ENCODE measurements at regions not wholly inside any gene's neighbourhood (a gene's known extent, or its start where the extent isn't known, plus 50 kb on each side); places are given as distances from the start of the nearest gene placed in this dataset.
A peak's percentile ranks its signal among the peaks of the same experiment; 100 is the strongest.

DNA sequence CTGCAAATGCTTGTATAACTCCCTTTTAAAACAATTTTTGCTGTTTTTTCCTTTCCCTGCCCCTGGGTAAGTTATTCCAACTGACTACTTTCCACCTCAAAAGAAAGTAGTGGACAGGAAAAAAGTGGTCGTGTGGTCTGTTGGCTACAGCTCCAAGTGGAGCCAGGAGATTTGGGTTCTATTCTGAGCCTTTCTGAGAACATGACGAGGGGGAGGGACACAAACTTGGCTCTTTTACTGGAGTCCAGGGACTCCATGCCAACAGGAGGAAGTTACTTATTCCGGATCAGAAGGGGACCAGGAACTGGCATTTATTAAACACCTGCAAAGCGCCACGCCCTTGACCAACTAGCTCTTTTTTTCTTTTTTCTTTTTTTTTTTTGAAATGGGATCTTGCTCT, 79.0 kb upstream of the CAPZB start:
- no peak for FAIRE-seq
- peak in 1 of 4 experiments; percentile 3 for DNase-seq (ENCODE audit: extremely low read depth in 1 of 4, low spot score in 3 of 4)
- TF ChIP-seq, protein P1, sequence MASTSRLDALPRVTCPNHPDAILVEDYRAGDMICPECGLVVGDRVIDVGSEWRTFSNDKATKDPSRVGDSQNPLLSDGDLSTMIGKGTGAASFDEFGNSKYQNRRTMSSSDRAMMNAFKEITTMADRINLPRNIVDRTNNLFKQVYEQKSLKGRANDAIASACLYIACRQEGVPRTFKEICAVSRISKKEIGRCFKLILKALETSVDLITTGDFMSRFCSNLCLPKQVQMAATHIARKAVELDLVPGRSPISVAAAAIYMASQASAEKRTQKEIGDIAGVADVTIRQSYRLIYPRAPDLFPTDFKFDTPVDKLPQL (IDR thresholded peaks at IDR 0.05; ENCODE audit: extremely low read depth, insufficient read length): no peak
- TF ChIP-seq BMI1 (IDR thresholded peaks at IDR 0.05; ENCODE audit: low read length) (no peak), ZNF212 (CRISPR knock-in tag; IDR thresholded peaks at IDR 0.05) (no peak), PHF8 (IDR thresholded peaks at IDR 0.05; ENCODE audit: borderline replicate concordance, low read length) (no peak), ZNF133 (CRISPR knock-in tag; IDR thresholded peaks at IDR 0.05) (no peak), ZNF436 (CRISPR knock-in tag; IDR thresholded peaks at IDR 0.05) (no peak), HNRNPUL1 (IDR thresholded peaks at IDR 0.05; ENCODE audit: low read length) (no peak)
- TF ChIP-seq, protein P2, sequence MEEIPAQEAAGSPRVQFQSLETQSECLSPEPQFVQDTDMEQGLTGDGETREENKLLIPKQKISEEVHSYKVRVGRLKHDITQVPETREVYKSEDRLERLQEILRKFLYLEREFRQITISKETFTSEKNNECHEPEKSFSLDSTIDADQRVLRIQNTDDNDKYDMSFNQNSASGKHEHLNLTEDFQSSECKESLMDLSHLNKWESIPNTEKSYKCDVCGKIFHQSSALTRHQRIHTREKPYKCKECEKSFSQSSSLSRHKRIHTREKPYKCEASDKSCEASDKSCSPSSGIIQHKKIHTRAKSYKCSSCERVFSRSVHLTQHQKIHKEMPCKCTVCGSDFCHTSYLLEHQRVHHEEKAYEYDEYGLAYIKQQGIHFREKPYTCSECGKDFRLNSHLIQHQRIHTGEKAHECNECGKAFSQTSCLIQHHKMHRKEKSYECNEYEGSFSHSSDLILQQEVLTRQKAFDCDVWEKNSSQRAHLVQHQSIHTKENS (CRISPR knock-in tag; IDR thresholded peaks at IDR 0.05): no peak
- TF ChIP-seq, protein P3, sequence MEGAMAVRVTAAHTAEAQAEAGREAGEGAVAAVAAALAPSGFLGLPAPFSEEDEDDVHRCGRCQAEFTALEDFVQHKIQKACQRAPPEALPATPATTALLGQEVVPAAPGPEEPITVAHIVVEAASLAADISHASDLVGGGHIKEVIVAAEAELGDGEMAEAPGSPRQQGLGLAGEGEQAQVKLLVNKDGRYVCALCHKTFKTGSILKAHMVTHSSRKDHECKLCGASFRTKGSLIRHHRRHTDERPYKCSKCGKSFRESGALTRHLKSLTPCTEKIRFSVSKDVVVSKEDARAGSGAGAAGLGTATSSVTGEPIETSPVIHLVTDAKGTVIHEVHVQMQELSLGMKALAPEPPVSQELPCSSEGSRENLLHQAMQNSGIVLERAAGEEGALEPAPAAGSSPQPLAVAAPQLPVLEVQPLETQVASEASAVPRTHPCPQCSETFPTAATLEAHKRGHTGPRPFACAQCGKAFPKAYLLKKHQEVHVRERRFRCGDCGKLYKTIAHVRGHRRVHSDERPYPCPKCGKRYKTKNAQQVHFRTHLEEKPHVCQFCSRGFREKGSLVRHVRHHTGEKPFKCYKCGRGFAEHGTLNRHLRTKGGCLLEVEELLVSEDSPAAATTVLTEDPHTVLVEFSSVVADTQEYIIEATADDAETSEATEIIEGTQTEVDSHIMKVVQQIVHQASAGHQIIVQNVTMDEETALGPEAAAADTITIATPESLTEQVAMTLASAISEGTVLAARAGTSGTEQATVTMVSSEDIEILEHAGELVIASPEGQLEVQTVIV (CRISPR knock-in tag; IDR thresholded peaks at IDR 0.05; ENCODE audit: borderline replicate concordance): no peak
- TF ChIP-seq, protein P4, sequence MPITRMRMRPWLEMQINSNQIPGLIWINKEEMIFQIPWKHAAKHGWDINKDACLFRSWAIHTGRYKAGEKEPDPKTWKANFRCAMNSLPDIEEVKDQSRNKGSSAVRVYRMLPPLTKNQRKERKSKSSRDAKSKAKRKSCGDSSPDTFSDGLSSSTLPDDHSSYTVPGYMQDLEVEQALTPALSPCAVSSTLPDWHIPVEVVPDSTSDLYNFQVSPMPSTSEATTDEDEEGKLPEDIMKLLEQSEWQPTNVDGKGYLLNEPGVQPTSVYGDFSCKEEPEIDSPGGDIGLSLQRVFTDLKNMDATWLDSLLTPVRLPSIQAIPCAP (CRISPR knock-in tag; IDR thresholded peaks at IDR 0.05; ENCODE audit: borderline replicate concordance): no peak
- TF ChIP-seq, protein P5, sequence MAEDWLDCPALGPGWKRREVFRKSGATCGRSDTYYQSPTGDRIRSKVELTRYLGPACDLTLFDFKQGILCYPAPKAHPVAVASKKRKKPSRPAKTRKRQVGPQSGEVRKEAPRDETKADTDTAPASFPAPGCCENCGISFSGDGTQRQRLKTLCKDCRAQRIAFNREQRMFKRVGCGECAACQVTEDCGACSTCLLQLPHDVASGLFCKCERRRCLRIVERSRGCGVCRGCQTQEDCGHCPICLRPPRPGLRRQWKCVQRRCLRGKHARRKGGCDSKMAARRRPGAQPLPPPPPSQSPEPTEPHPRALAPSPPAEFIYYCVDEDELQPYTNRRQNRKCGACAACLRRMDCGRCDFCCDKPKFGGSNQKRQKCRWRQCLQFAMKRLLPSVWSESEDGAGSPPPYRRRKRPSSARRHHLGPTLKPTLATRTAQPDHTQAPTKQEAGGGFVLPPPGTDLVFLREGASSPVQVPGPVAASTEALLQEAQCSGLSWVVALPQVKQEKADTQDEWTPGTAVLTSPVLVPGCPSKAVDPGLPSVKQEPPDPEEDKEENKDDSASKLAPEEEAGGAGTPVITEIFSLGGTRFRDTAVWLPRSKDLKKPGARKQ (CRISPR knock-in tag; IDR thresholded peaks at IDR 0.05): no peak
- TF ChIP-seq, protein P6, sequence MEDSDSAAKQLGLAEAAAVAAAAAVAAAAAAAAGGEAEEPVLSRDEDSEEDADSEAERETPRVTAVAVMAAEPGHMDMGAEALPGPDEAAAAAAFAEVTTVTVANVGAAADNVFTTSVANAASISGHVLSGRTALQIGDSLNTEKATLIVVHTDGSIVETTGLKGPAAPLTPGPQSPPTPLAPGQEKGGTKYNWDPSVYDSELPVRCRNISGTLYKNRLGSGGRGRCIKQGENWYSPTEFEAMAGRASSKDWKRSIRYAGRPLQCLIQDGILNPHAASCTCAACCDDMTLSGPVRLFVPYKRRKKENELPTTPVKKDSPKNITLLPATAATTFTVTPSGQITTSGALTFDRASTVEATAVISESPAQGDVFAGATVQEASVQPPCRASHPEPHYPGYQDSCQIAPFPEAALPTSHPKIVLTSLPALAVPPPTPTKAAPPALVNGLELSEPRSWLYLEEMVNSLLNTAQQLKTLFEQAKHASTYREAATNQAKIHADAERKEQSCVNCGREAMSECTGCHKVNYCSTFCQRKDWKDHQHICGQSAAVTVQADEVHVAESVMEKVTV (CRISPR knock-in tag; IDR thresholded peaks at IDR 0.05): no peak

More for the DNA sequence above, 79.0 kb upstream of the CAPZB start:
- Histone ChIP-seq H4K20me1 (replicated peaks; ENCODE audit: control insufficient read depth, insufficient read depth, low read length) (no peaks in the 10 kb centered on the region), H3K36me3 (ENCODE audit: control insufficient read depth, insufficient read depth, low read length) (no peaks in the 10 kb centered on the region), H3K79me2 (ENCODE audit: control insufficient read depth, insufficient read depth, low read length) (no peaks in the 10 kb centered on the region), H3K27me3 (ENCODE audit: control insufficient read depth in 2 of 2, insufficient read depth in 2 of 2, low read length in 2 of 2) (peaks cover 18 to 24% of the 10 kb centered on the region in 2 experiments), H3K4me3 (no peak overlapping the region), H3K4me1 (replicated peaks in 1 of 2; ENCODE audit: control insufficient read depth in 2 of 2, insufficient read depth in 2 of 2, low read length in 2 of 2) (peaks cover 0 to 6% of the 10 kb centered on the region in 2 experiments; a peak in 3 of 5 replicates), H2AFZ (ENCODE audit: low read depth, low read length) (no peak overlapping the region), H3K9me1 (ENCODE audit: control insufficient read depth, insufficient read depth, low read length) (no peaks in the 10 kb centered on the region), H3K27ac (ENCODE audit: extremely low read depth, low read depth, low read length) (no peak overlapping the region), H3K9ac (ENCODE audit: insufficient read depth in 1 of 2, low read depth in 2 of 2, low read length in 2 of 2) (no peak overlapping the region), H3K9me3 (replicated peaks; ENCODE audit: control insufficient read depth, insufficient read depth, low read depth, low read length) (no peaks in the 10 kb centered on the region), H3K4me2 (ENCODE audit: insufficient read depth, low read length) (no peak overlapping the region)
- POLR2A ChIA-PET: interaction anchor here (0.6 to 1.2 kb wide), 3 partner anchors 113 to 692 kb away, joined by 3 read pairs; no protein-coding TSS in a partner anchor
- WGBS (ENCODE audit: insufficient coverage, low coverage, missing lambda C conversion rate): 4% methylated on average over 4 of the region's 5 CpGs
- no TSS peak for BruUV-seq (replicated peaks)
- in situ Hi-C loops (cut with MboI): no loop called here
- intact Hi-C loops (cut with micrococcal nuclease): no loop called here
- ATAC-seq: no peak
- CTCF ChIA-PET (ENCODE audit: low intra/inter-chr PET ratio): no interaction called here
